Lower leg skin (tissue), 4 donors: ENCODE measurements at regions not wholly inside any gene's neighbourhood (a gene's known extent, or its start where the extent isn't known, plus 50 kb on each side); places are given as distances from the start of the nearest gene placed in this dataset.

Source experiments
- DNase-seq, 2 donors: peaks; one replicate each; pipeline ENCODE4 v3.0.0-alpha.2; 2019; ENCODE audit warnings: low spot score in 2 of 2
- H3K4me3 ChIP-seq: fragments of 200-600 bp; sonication (generic); 2 replicates; pipeline ENCODE4 v1.5.1; 2017; ENCODE audit warnings: mild to moderate bottlenecking, low read depth; ENCODE audit not compliant: poor library complexity, severe bottlenecking
- CTCF ChIP-seq, 3 donors: fragments of 450-650 bp; IDR thresholded peaks; one replicate each; pipeline ENCODE4 v1.5.1; 2016; ENCODE audit warnings: antibody characterized with exemption in 3 of 3, mild to moderate bottlenecking in 3 of 3, moderate library complexity in 2 of 3
- POLR2A ChIP-seq, 2 donors: fragments of 450-650 bp; IDR thresholded peaks; one replicate each; pipeline ENCODE4 v1.6.1; 2016 to 2017; ENCODE audit warnings: antibody characterized with exemption in 2 of 2, mild to moderate bottlenecking in 1 of 2, moderate library complexity in 1 of 2
- WGBS, 2 donors: methylation state at CpG; one replicate each; pipeline ENCODE4 v1.1.5; 2018; 5-methylcytosine and 5-hydroxymethylcytosine counted together
- intact Hi-C: fragments of 100-400 bp; cut with DNase I; formaldehyde crosslinking; loops from one replicate; pipeline ENCODE4 v1.15.0; 2023; ENCODE audit warnings: low total_unique reads

GRCh38 chr2:10234409-10235094, 68.2 kb upstream of the HPCAL1 start:
- WGBS, 2 donors, result 65 to 67% methylated on average over 17 to 18 of the region's 18 CpGs
- DNase-seq, result no peak
- TF ChIP-seq CTCF (IDR thresholded peaks at IDR 0.05), result no peak
- TF ChIP-seq POLR2A (IDR thresholded peaks at IDR 0.05), result no peak
- no peak overlapping the region for H3K4me3 ChIP-seq
- intact Hi-C loops, result no loop called here

- no peak for DNase-seq
- H3K4me3 ChIP-seq, result no peak overlapping the region
- intact Hi-C loops, result no loop called here
- WGBS, 2 donors, result 79 to 80% methylated on average over 20 to 21 of the region's 26 CpGs
- no peak for TF ChIP-seq CTCF (IDR thresholded peaks at IDR 0.05)
These were observed 67.4 kb upstream of the HPCAL1 start for GRCh38 chr2:10235099-10235908.

- TF ChIP-seq POLR2A (IDR thresholded peaks at IDR 0.05), result no peak
- no peak for TF ChIP-seq CTCF (IDR thresholded peaks at IDR 0.05)
- WGBS, 2 donors, result 77 to 78% methylated on average over 9 to 11 of the region's 11 CpGs
- DNase-seq, result no peak
- intact Hi-C loops, result no loop called here
- no peak overlapping the region for H3K4me3 ChIP-seq
These were observed 66.7 kb upstream of the HPCAL1 start for GRCh38 chr2:10235909-10236550.

DNA sequence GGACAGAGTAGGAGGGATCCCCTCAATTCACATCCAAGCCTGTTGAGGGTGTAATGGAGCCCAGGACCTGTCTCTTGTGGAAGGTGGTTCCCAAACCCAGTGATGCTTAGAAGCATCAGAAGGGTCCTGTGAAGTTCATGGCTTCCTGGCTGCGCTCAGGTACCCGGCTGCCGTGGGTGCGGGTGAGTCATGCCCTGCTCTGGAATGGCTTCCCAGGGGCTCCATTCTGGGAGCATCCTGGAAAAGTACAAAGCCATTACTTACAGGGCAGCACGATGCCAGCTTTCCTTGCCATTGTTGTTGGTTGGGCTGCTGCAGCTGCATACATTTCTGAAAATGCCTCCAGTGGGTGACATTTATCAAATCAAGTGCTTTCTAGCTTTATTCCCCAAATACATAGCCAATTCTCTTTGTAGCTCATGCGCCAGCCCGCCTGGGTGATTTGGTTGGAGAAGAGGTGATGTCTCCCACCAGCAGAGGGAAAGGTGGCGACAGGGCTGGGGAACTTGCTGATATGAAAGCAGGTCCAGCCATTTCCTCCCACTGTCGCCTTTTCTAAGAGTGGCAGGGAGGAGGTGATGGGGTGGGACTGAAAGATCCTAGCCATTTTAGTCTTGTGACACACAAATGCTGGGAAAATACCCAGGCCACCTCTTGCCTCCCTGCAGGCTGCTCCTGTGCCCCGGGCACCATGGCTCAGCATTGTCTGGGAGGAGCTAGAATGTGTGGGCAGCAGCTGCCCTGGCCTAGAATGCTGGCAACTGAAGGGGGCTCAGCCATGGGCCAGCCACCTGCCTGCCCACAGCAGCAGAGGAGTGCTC, 65.9 kb upstream of the HPCAL1 start:
- WGBS, 2 donors, result 69 to 72% methylated on average over 10 of the region's 10 CpGs
- intact Hi-C loops, result no loop called here
- no peak overlapping the region for H3K4me3 ChIP-seq
- no peak for TF ChIP-seq CTCF (IDR thresholded peaks at IDR 0.05)
- DNase-seq, result no peak

- TF ChIP-seq POLR2A (IDR thresholded peaks at IDR 0.05) (no peak), CTCF (IDR thresholded peaks at IDR 0.05) (no peak)
- 76 to 79% methylated on average over 23 of the region's 28 CpGs for WGBS, 2 donors
- intact Hi-C loops, result no loop called here
- DNase-seq, result no peak
- H3K4me3 ChIP-seq, result no peak overlapping the region
These were observed 65.0 kb upstream of the HPCAL1 start for GRCh38 chr2:10237392-10238321.
